ENCODE measurements at regions not wholly inside any gene's neighbourhood (a gene's known extent, or its start where the extent isn't known, plus 50 kb on each side); places are given as distances from the start of the nearest gene placed in this dataset.

DNA sequence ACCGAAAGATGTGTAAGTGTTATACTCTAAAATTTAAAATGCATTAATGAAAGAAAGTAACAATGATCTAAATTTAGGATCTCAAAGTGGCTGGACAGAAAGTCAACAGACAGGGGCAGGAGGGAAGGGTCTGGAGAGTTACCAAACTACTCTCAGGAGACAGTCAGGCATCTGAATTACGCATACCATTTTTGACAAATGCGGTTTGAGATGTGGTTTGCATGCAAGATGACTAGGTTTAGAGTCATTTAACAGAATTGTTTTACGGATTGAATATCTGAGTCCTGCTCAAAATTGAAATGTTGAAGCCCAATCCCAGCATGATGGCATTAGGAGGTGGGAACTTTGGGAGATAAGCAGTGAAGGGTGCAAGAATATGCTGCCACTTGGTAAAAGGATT is 314.1 kb downstream of the WDR11 start:
- Mint-ChIP-seq H3K4me3 (no peak overlapping the region), H3K27ac (no peak overlapping the region), H3K4me1 (ENCODE audit: low read depth) (no peaks in the 10 kb centered on the region), H3K9me3 (ENCODE audit: insufficient read depth) (no peaks in the 10 kb centered on the region), H3K27me3 (ENCODE audit: low read depth) (no peaks in the 10 kb centered on the region), H3K36me3 (ENCODE audit: low read depth) (no peaks in the 10 kb centered on the region)
- no peak for DNase-seq
- POLR2A ChIA-PET, result no interaction called here
- no peak for ATAC-seq
- CTCF ChIA-PET, result no interaction called here

DNA sequence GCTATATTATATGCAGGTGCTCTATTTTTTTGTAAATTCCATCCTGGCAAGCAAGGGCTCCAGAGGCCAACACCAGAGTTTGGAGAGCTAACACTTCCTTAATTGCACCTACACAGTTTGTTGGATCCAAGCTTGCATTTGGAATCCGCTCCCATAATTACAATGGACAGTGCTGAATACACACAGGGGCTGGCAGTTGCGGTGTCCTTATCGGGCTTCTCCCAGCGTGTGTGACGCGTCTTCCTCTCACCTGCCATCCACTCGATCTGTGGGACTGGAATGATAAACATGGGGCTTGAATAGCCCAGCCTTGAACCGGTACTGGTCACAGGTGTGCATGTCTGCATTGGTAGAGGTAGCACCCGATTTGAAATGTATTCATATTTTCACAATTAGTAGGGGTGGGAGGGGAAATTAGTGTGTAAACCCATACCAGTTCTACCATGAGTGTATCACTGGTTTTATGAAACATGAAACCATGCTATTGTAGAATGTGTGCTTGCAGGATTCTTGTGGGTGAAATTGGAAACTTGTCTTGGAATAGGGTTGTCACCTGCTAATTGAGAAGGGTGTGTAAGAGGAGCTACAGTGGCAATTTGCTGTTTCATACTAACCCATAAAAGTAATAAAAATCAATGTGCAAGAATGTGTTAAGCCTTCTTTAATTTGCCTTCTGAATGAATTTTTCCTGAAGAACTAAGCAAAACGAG is 316.5 kb downstream of the WDR11 start:
- Mint-ChIP-seq H3K9me3 (ENCODE audit: insufficient read depth) (no peaks in the 10 kb centered on the region), H3K27ac (no peak overlapping the region), H3K4me3 (no peak overlapping the region), H3K4me1 (ENCODE audit: low read depth) (no peaks in the 10 kb centered on the region), H3K27me3 (ENCODE audit: low read depth) (no peaks in the 10 kb centered on the region), H3K36me3 (ENCODE audit: low read depth) (no peaks in the 10 kb centered on the region)
- no peak for DNase-seq
- ChIA-PET POLR2A (no interaction called here), CTCF (no interaction called here)
- ATAC-seq, result no peak

DNA sequence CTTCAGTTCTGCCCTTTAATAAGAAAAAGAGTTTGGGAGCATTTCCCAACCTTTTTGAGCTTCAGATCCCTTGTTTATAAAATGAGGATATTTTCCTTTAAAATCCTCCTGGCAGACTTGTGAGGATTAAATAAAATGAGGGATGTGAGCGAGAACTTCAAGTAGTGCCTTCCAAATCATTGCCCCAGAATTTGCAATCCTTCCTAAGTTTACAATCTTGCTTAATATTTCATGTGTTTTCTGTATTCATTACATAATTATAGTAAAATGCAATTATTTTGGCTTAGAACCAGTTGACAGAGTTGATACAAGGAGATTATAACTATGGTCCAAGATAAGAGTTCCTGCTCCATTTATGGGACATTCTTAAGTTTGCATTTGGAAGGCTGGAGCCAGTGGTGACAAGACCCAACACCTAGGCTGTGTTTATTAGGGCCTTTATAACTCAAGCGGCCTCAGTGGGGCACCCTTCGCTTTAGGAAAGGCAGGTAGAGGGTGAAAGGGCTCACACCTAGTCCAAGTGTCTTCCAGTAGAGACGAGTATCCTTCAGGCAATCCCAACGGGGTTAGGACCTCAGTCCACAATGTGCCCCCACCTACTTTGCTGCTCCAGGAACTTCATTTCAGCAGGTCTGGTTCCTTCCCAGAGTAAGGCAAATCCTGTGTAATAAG is 317.5 kb downstream of the WDR11 start:
- no peak overlapping the region for H3K4me3 Mint-ChIP-seq
- H3K36me3 Mint-ChIP-seq (ENCODE audit: low read depth), result no peaks in the 10 kb centered on the region
- no peak for ATAC-seq
- DNase-seq, result no peak
- ChIA-PET CTCF (no interaction called here), POLR2A (no interaction called here)
- no peaks in the 10 kb centered on the region for H3K4me1 Mint-ChIP-seq (ENCODE audit: low read depth)
- H3K27me3 Mint-ChIP-seq (ENCODE audit: low read depth), result no peaks in the 10 kb centered on the region
- no peak overlapping the region for H3K27ac Mint-ChIP-seq
- H3K9me3 Mint-ChIP-seq (ENCODE audit: insufficient read depth), result no peaks in the 10 kb centered on the region

DNA sequence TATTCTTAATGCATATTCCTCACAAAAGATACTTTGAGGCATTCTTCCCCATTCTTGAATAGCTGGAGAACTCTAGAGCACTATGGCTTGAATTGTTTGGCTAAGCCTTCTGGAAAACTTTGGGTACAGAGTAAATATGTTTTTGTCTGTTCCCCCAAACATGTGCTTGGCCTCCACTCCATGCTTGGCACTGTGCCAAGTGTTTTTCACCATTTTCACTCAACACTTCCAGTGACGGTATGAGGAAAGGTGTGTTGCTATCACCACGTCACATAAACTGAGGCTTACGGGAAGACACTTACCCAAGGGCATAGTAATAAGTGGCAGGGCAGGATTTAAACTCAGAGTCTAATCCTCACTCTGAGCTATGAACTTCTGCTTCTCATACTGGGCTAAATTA is 318.2 kb downstream of the WDR11 start:
- Mint-ChIP-seq H3K27me3 (ENCODE audit: low read depth) (no peaks in the 10 kb centered on the region), H3K9me3 (ENCODE audit: insufficient read depth) (no peaks in the 10 kb centered on the region), H3K27ac (no peak overlapping the region), H3K36me3 (ENCODE audit: low read depth) (no peaks in the 10 kb centered on the region), H3K4me3 (no peak overlapping the region), H3K4me1 (ENCODE audit: low read depth) (no peaks in the 10 kb centered on the region)
- CTCF ChIA-PET, result no interaction called here
- DNase-seq (no peak), ATAC-seq (no peak)
- POLR2A ChIA-PET, result no interaction called here

DNA sequence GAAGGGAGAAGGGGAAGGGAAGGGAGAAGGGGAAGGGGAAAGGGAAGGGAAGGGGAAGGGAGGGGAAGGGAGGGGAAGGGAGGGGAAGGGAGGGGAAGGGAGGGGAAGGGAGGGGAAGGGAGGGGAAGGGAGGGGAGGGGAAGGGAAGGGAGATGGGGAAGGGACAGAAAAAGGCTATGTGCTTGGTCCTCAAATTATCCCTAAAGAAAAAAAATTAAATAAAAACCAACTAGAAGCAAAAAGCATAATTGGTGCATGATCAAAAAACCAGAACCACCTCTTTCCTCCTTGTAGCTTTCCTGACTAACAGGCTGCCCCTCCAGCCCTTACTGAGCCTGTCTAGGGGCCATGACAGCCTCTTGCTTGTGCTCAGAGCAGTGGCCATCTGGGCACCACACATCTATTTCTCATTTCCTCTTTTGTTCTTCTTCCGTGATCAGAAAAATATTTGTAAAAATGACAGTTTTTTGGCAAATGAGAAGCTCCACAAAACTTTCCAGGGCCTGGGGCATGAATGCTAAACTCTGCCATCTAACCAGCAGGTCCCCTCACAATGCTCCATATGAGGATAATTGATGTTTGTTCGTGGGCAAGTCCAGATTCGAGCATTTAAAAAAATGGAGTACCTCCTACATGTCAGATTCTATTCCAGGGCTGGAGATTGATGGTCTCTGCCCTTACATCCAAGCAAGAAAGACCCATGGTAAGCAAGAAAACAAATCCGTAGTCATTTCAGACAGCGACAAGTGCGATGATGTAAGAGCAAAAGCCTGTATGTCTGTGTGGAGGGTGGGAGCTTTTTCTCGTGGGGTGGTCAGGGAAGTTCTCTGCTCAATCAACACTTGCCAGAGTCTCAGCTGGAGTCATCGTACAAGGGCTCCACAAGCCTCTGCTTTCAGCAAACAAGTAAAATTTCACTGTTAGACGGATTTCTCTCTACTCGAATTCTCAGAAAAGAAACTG is 320.9 kb downstream of the WDR11 start:
- no peak for DNase-seq
- H3K4me3 Mint-ChIP-seq, result no peak overlapping the region
- no peak for ATAC-seq
- no peaks in the 10 kb centered on the region for H3K36me3 Mint-ChIP-seq (ENCODE audit: low read depth)
- H3K27me3 Mint-ChIP-seq (ENCODE audit: low read depth), result no peaks in the 10 kb centered on the region
- ChIA-PET CTCF (no interaction called here), POLR2A (no interaction called here)
- H3K27ac Mint-ChIP-seq, result no peak overlapping the region
- H3K4me1 Mint-ChIP-seq (ENCODE audit: low read depth), result no peaks in the 10 kb centered on the region
- no peaks in the 10 kb centered on the region for H3K9me3 Mint-ChIP-seq (ENCODE audit: insufficient read depth)

DNA sequence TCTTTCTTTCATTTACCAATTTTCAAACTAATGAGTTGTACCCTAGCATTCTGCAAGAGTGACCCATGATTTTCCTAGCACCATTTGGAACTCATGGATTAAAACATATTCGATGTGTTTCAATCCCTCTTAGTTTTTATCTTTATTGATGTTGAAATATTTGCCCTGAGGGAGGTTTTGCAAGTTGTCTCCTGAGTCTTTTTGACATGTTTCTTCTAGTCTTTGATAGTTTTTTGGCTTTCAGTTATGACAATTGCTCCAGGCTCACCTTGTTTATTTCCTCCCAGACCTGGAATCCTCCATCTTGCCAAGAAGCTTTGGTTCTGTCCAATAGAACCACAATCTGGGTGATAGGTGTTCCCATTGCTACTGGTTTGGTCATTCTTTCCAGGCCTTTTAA is 327.8 kb downstream of the WDR11 start:
- CTCF ChIA-PET, result no interaction called here
- H3K27me3 Mint-ChIP-seq (ENCODE audit: low read depth), result no peaks in the 10 kb centered on the region
- no peak overlapping the region for H3K27ac Mint-ChIP-seq
- H3K36me3 Mint-ChIP-seq (ENCODE audit: low read depth), result no peaks in the 10 kb centered on the region
- POLR2A ChIA-PET, result no interaction called here
- H3K9me3 Mint-ChIP-seq (ENCODE audit: insufficient read depth), result no peaks in the 10 kb centered on the region
- H3K4me1 Mint-ChIP-seq (ENCODE audit: low read depth), result no peaks in the 10 kb centered on the region
- H3K4me3 Mint-ChIP-seq, result no peak overlapping the region
- ATAC-seq, result no peak
- DNase-seq, result no peak

DNA sequence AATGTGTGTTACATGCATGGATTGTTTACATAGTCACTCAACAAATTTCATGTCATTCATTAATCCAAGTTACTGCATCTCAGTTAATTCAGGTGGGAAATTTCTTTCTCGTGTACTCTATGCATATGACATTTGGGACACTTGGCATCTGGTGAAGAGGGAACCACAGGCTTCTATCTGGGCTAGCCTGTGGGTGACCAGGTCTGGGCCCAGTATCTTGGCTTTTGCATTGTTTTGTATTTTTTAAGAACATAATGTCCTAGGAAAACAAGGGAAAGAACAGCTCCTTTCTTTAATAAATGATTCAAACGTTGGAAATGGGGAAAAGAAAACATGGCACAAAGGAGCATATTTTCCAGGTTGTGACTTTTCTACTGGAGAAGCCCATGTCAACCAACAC is 331.1 kb downstream of the WDR11 start:
- no peak overlapping the region for H3K4me3 Mint-ChIP-seq
- no peaks in the 10 kb centered on the region for H3K27me3 Mint-ChIP-seq (ENCODE audit: low read depth)
- ChIA-PET CTCF (no interaction called here), POLR2A (no interaction called here)
- H3K27ac Mint-ChIP-seq, result no peak overlapping the region
- H3K9me3 Mint-ChIP-seq (ENCODE audit: insufficient read depth), result no peaks in the 10 kb centered on the region
- no peaks in the 10 kb centered on the region for H3K36me3 Mint-ChIP-seq (ENCODE audit: low read depth)
- ATAC-seq (no peak), DNase-seq (no peak)
- no peaks in the 10 kb centered on the region for H3K4me1 Mint-ChIP-seq (ENCODE audit: low read depth)

DNA sequence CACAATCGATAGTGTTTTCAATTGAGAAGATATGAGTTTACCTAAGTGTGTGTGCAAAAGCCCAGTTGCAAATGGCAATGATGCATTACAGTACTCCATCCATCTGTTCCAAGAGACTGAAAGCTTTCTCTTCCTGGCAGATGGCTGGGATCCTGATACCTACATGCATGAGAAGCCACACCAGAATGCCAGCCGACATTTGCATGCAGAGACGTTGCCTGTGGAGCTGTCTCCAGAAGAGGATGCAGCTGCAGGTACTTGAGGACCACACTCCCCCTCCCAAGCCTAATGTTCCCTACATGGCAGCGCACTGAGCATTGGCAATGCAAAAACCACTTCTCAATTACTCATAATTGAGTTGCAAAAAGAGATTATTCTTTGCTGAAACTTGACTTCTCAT is 332.1 kb downstream of the WDR11 start:
- ChIA-PET CTCF (no interaction called here), POLR2A (no interaction called here)
- no peaks in the 10 kb centered on the region for H3K9me3 Mint-ChIP-seq (ENCODE audit: insufficient read depth)
- no peaks in the 10 kb centered on the region for H3K36me3 Mint-ChIP-seq (ENCODE audit: low read depth)
- no peak for ATAC-seq
- no peak for DNase-seq
- H3K4me1 Mint-ChIP-seq (ENCODE audit: low read depth), result no peaks in the 10 kb centered on the region
- no peak overlapping the region for H3K27ac Mint-ChIP-seq
- no peak overlapping the region for H3K4me3 Mint-ChIP-seq
- H3K27me3 Mint-ChIP-seq (ENCODE audit: low read depth), result no peaks in the 10 kb centered on the region

DNA sequence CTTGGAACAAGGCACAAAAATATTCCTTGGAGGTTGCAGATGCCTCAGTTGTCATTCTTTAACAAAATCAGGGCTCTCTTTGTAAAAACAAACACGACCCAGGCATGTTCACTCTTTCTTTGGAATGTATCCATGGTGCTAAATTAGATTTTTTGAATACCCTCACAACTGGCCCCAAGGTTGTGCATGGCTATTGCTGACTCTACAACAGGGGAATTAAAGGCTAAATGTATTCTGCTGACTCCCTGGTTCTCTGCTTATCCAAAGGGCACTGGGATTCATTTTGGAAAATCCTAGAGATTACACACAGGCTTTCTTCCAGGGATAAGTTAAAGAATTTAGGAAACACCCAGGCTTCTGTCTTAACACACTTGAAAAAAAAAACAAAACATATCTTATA is 332.5 kb downstream of the WDR11 start:
- no peak overlapping the region for H3K4me3 Mint-ChIP-seq
- no peaks in the 10 kb centered on the region for H3K27me3 Mint-ChIP-seq (ENCODE audit: low read depth)
- no peaks in the 10 kb centered on the region for H3K4me1 Mint-ChIP-seq (ENCODE audit: low read depth)
- H3K36me3 Mint-ChIP-seq (ENCODE audit: low read depth), result no peaks in the 10 kb centered on the region
- ChIA-PET CTCF (no interaction called here), POLR2A (no interaction called here)
- no peak for DNase-seq
- H3K9me3 Mint-ChIP-seq (ENCODE audit: insufficient read depth), result no peaks in the 10 kb centered on the region
- ATAC-seq, result no peak
- no peak overlapping the region for H3K27ac Mint-ChIP-seq

DNA sequence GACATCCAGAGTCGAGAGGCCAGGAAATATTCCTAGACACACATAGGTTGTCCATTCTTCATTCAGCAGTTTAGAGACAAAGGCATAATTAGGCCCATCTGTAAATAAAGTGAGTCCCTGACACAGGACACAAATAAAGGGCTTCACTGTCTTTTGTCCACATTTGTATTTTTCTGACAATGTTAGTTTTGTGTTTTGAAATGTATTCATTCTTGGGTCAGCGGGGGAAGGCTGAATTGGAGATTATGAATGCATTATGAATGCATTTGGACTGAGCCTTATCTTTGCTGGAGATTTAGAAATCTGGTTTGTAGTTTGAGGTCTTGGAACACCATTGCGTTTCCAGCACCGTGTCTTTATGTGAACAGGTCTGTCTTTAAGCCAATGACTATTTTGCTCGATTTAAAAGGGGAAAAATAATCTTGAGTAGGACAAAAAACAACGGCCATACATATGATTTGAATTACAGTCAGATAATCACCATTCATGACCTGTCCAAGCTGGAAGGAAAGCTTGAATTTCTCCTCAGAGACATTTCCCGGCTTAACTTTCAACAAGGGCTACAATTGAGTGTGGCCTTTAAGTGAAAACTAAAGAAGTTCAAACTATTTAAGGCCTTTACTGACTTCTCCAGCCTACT is 334.8 kb downstream of the WDR11 start:
- peaks cover 4% of the 10 kb centered on the region for H3K9me3 Mint-ChIP-seq (ENCODE audit: insufficient read depth)
- H3K4me3 Mint-ChIP-seq, result no peak overlapping the region
- no peak overlapping the region for H3K27ac Mint-ChIP-seq
- CTCF ChIA-PET, result no interaction called here
- H3K27me3 Mint-ChIP-seq (ENCODE audit: low read depth), result no peaks in the 10 kb centered on the region
- POLR2A ChIA-PET, result no interaction called here
- ATAC-seq (no peak), DNase-seq (no peak)
- H3K4me1 Mint-ChIP-seq (ENCODE audit: low read depth), result no peaks in the 10 kb centered on the region
- no peaks in the 10 kb centered on the region for H3K36me3 Mint-ChIP-seq (ENCODE audit: low read depth)

DNA sequence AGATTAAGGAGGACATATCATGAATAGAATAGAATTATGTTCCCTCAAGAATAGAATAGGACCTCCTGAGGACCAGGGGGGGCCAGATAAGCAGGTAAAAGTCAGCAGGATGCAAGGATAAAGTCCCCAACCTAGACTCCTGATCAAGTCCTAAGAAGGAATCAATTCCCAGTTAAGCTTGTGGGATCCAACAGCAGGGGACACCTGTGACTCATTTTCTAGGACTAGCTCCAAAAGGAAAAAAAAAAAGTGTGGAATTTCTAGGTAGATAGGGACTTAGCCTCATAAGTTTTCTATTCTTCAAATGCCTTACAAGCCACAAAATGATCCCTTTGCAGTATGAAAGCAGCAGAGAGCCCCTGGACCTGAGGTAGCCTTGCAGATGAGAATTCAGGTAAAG is 336.2 kb downstream of the WDR11 start:
- POLR2A ChIA-PET, result no interaction called here
- Mint-ChIP-seq H3K4me1 (ENCODE audit: low read depth) (no peaks in the 10 kb centered on the region), H3K27ac (no peak overlapping the region), H3K4me3 (no peak overlapping the region), H3K36me3 (ENCODE audit: low read depth) (no peaks in the 10 kb centered on the region), H3K27me3 (ENCODE audit: low read depth) (no peaks in the 10 kb centered on the region), H3K9me3 (ENCODE audit: insufficient read depth) (peaks cover 4% of the 10 kb centered on the region)
- CTCF ChIA-PET, result no interaction called here
- DNase-seq (no peak), ATAC-seq (no peak)

DNA sequence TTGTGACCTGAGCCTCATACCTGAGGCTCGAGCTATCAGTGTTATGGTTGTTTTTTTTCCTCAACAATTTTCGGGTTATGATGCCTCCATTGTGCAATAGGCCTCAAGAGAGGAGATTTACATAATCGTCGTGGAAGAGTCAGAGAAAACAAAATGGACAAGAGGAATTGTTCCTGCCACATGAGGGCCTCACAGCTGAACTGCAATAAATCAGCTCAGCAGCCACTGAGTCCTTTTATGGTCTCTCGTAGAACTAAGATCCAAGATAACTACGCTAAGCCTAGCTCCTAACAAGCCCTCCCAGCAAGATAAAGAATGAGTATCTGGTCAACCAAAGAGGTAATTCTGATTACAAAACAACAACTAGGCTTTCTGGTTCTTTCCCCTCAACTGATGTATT is 336.8 kb downstream of the WDR11 start:
- Mint-ChIP-seq H3K27me3 (ENCODE audit: low read depth) (no peaks in the 10 kb centered on the region), H3K9me3 (ENCODE audit: insufficient read depth) (peaks cover 4% of the 10 kb centered on the region), H3K36me3 (ENCODE audit: low read depth) (no peaks in the 10 kb centered on the region), H3K27ac (no peak overlapping the region), H3K4me3 (no peak overlapping the region), H3K4me1 (ENCODE audit: low read depth) (no peaks in the 10 kb centered on the region)
- DNase-seq (no peak), ATAC-seq (no peak)
- ChIA-PET POLR2A (no interaction called here), CTCF (interaction anchor here (0.6 to 0.7 kb wide), 2 partner anchors 525 to 698 kb away, joined by 3 read pairs; no protein-coding TSS in a partner anchor)

All from activated CD8-positive, alpha-beta T cell treated with anti-CD3 and anti-CD28 coated beads, Interleukin-2, amount 10 ng/mL, durations not matched to agents 7 days and 5 days (primary cell).